HCT116 (cell line): ENCODE measurements at regions not wholly inside any gene's neighbourhood (a gene's known extent, or its start where the extent isn't known, plus 50 kb on each side); places are given as distances from the start of the nearest gene placed in this dataset.

ENCODE experiments used
- ATAC-seq: fragments of 200-7000 bp; cut with Tn5 transposase; 2 replicates; pipeline ENCODE4 v1.9.1; 2020; ENCODE audit warnings: mild to moderate bottlenecking, moderate library complexity
- BruUV-seq: library from RNA; stranded (reverse); fragments of 400-500 nt; replicated peaks from 2 replicates; lab custom pipeline; 2021; lab: Mats Ljungman, UMichigan
- CTCF ChIA-PET: fragments of 300-600 bp; sonication (Branson Sonifier 250); formaldehyde crosslinking; loops from one replicate; lab custom pipeline; 2021; ENCODE audit warnings: antibody characterized with exemption; lab: Charles Lee
- POLR2A ChIA-PET: fragments of 300-600, 350-600 bp; sonication (Branson Sonifier 250); formaldehyde crosslinking; loops from one replicate; lab custom pipeline; 2021; ENCODE audit warnings: antibody characterized with exemption; lab: Charles Lee
- RAD21 ChIA-PET, 2 experiments: fragments of 300-600 bp; sonication (Branson Sonifier 250); formaldehyde crosslinking; loops; one replicate each; lab custom pipeline; 2023; ENCODE audit warnings: low total read pairs in 2 of 2; ENCODE audit not compliant: uncharacterized antibody in 2 of 2, unreplicated experiment in 2 of 2, low non-redundant PET in 1 of 2; lab: Charles Lee
- DNase-seq: peaks from one replicate; pipeline ENCODE4 v3.0.0-alpha.2; 2010; ENCODE audit warnings: low read depth, low spot score
- H2AFZ ChIP-seq: fragments of 200-600 bp; shearing (Covaris generic), sonication (generic); 2 replicates; pipeline ENCODE4 v1.6.1; 2017; ENCODE audit warnings: low read depth, mixed run types, mixed read lengths, antibody characterized with exemption, low read length; ENCODE audit not compliant: poor library complexity, severe bottlenecking
- H3K27ac ChIP-seq: 2 replicates; pipeline ENCODE4 v1.5.1; 2012; ENCODE audit warnings: low read depth, low read length
- H3K27me3 ChIP-seq: fragments of 200-600 bp; sonication (generic); 2 replicates; pipeline ENCODE4 v1.6.1; 2016; ENCODE audit warnings: mixed run types, low read length, mixed read lengths; ENCODE audit not compliant: insufficient read depth
- H3K36me3 ChIP-seq, 2 experiments: fragments of 200-500 bp in 1 of 2; fragments of 200-600 bp in 1 of 2; sonication (Bioruptor generic) in 1 of 2; sonication (generic) in 1 of 2; 2 replicates each; pipeline versions ENCODE4 v1.5.1 to v1.6.1; 2014 to 2016; ENCODE audit warnings: low read length in 2 of 2, inconsistent platforms in 1 of 2, mixed read lengths in 1 of 2, mixed run types in 1 of 2; ENCODE audit not compliant: insufficient read depth in 2 of 2, control insufficient read depth in 1 of 2
- H3K4me1 ChIP-seq, 2 experiments: fragments of 200-600 bp in 1 of 2; sonication (generic) in 1 of 2; 2 replicates each; pipeline versions ENCODE4 v1.5.1 to v1.6.1; 2012 to 2017; ENCODE audit warnings: low read length in 2 of 2, inconsistent platforms in 1 of 2, mild to moderate bottlenecking in 1 of 2, mixed read lengths in 1 of 2, mixed run types in 1 of 2, moderate library complexity in 1 of 2; ENCODE audit not compliant: insufficient read depth in 2 of 2, control insufficient read depth in 1 of 2
- H3K4me2 ChIP-seq: fragments of 200-600 bp; sonication (generic); 2 replicates; pipeline ENCODE4 v1.6.1; 2017; ENCODE audit warnings: mixed run types, low read length, mixed read lengths
- H3K4me3 ChIP-seq, 2 experiments: fragments of 200-600 bp in 1 of 2; sonication (generic) in 1 of 2; replicated peaks in 1 of 2; 2 replicates each; pipeline ENCODE4 v1.5.1; 2011 to 2016; ENCODE audit warnings: low read length in 2 of 2, control low read depth in 1 of 2, low read depth in 1 of 2, mild to moderate bottlenecking in 1 of 2, mixed read lengths in 1 of 2, mixed run types in 1 of 2
- H3K79me2 ChIP-seq: fragments of 200-600 bp; sonication (generic); 2 replicates; pipeline ENCODE4 v1.6.1; 2017; ENCODE audit warnings: mild to moderate bottlenecking, mixed run types, low read length, moderate library complexity, mixed read lengths; ENCODE audit not compliant: insufficient read depth
- H3K9ac ChIP-seq: fragments of 200-600 bp; sonication (generic); 2 replicates; pipeline ENCODE4 v1.6.1; 2016; ENCODE audit warnings: low read length, mixed read lengths
- H3K9me2 ChIP-seq: fragments of 200-600 bp; sonication (generic), shearing (Covaris generic); 2 replicates; pipeline ENCODE4 v1.6.1; 2017; ENCODE audit warnings: mixed run types, mild to moderate bottlenecking, moderate library complexity; ENCODE audit not compliant: insufficient read depth
- H3K9me3 ChIP-seq, 2 experiments: fragments of 200-500 bp in 1 of 2; fragments of 200-600 bp in 1 of 2; sonication (Bioruptor generic) in 1 of 2; sonication (generic) in 1 of 2; 2 replicates each; pipeline ENCODE4 v1.6.1; 2014 to 2017; ENCODE audit warnings: low read length in 2 of 2, mixed read lengths in 2 of 2, inconsistent platforms in 1 of 2, low read depth in 1 of 2, mild to moderate bottlenecking in 1 of 2, mixed run types in 1 of 2, moderate library complexity in 1 of 2; ENCODE audit not compliant: control insufficient read depth in 1 of 2, insufficient read depth in 1 of 2
- H4K20me1 ChIP-seq: fragments of 200-600 bp; sonication (generic), shearing (Covaris generic); 2 replicates; pipeline ENCODE4 v1.6.1; 2017; ENCODE audit warnings: mixed run types, mild to moderate bottlenecking, moderate library complexity; ENCODE audit not compliant: insufficient read depth
- CBX3 ChIP-seq: IDR thresholded peaks from 2 replicates; pipeline ENCODE4 v1.6.1; 2012; ENCODE audit warnings: low read depth
- EGR1 ChIP-seq: IDR thresholded peaks from 2 replicates; pipeline ENCODE4 v1.6.1; 2012; ENCODE audit warnings: low read depth
- ELF1 ChIP-seq: IDR thresholded peaks from 2 replicates; pipeline ENCODE4 v1.6.1; 2012; ENCODE audit warnings: low read depth, borderline replicate concordance
- EZH2phosphoT487 ChIP-seq: fragments of 200-600 bp; IDR thresholded peaks from 2 replicates; pipeline ENCODE4 v1.6.1; 2018; ENCODE audit warnings: antibody characterized with exemption, borderline replicate concordance
- FOSL1 ChIP-seq: IDR thresholded peaks from 2 replicates; pipeline ENCODE4 v1.6.1; 2012; ENCODE audit warnings: low read depth
- POLR2A ChIP-seq: IDR thresholded peaks from 2 replicates; pipeline ENCODE4 v1.7.0; 2011; ENCODE audit warnings: borderline replicate concordance; ENCODE audit not compliant: insufficient read depth, insufficient read length; ENCODE audit errors: extremely low read depth
- POLR2AphosphoS5 ChIP-seq: IDR thresholded peaks from 2 replicates; pipeline ENCODE4 v1.6.1; 2011; ENCODE audit warnings: mild to moderate bottlenecking, low read depth, low read length, moderate library complexity
- RAD21 ChIP-seq: IDR thresholded peaks from 2 replicates; pipeline ENCODE4 v1.6.1; 2012; ENCODE audit warnings: low read depth, mild to moderate bottlenecking
- SIN3A ChIP-seq: IDR thresholded peaks from 2 replicates; pipeline ENCODE4 v1.6.1; 2012; ENCODE audit warnings: low read depth
- SRF ChIP-seq: IDR thresholded peaks from 2 replicates; pipeline ENCODE4 v1.6.1; 2012; ENCODE audit warnings: low read depth
- TCF7L2 ChIP-seq: IDR thresholded peaks from 2 replicates; pipeline ENCODE4 v1.7.0; 2011; ENCODE audit warnings: borderline replicate concordance, inconsistent platforms; ENCODE audit not compliant: insufficient read depth, insufficient read length; ENCODE audit errors: extremely low read depth
- YY1 ChIP-seq: IDR thresholded peaks from 2 replicates; pipeline ENCODE4 v1.6.1; 2011; ENCODE audit warnings: low read length, low read depth, moderate library complexity, mild to moderate bottlenecking; ENCODE audit not compliant: insufficient replicate concordance; ENCODE audit errors: extremely low read depth
- ZFX ChIP-seq: fragments of 450-650 bp; IDR thresholded peaks from 2 replicates; pipeline ENCODE4 v1.6.1; 2017
- intact Hi-C: fragments of 100-400 bp; cut with micrococcal nuclease; formaldehyde crosslinking; loops from 2 replicates; pipeline ENCODE4 v1.10.0; 2022
- TF ChIP-seq, protein P1 (sequence below), 3 experiments: fragments of 200-600 bp in 1 of 3; sonication (generic) in 1 of 3; IDR thresholded peaks in 2 of 3; conservative IDR thresholded peaks in 1 of 3; 2 replicates each; pipeline ENCODE4 v1.5.1; 2012 to 2017; ENCODE audit warnings: low read depth in 2 of 3, low read length in 2 of 3, antibody characterized with exemption in 1 of 3, borderline replicate concordance in 1 of 3, control low read depth in 1 of 3, mild to moderate bottlenecking in 1 of 3, mixed read lengths in 1 of 3, mixed run types in 1 of 3, moderate library complexity in 1 of 3; ENCODE audit not compliant: insufficient read depth in 1 of 3
- TF ChIP-seq, protein P2 (sequence below): IDR thresholded peaks from 2 replicates; pipeline ENCODE4 v1.6.1; 2011; ENCODE audit warnings: mild to moderate bottlenecking, low read length, moderate library complexity; ENCODE audit not compliant: insufficient replicate concordance; ENCODE audit errors: extremely low read depth
- TF ChIP-seq, protein P3 (sequence below): IDR thresholded peaks from 2 replicates; pipeline ENCODE4 v1.6.1; 2012; ENCODE audit warnings: low read depth
- TF ChIP-seq, protein P4 (sequence below): IDR thresholded peaks from 2 replicates; pipeline ENCODE4 v1.6.1; 2012
- TF ChIP-seq, protein P5 (sequence below): IDR thresholded peaks from 2 replicates; pipeline ENCODE4 v1.6.1; 2012

DNA sequence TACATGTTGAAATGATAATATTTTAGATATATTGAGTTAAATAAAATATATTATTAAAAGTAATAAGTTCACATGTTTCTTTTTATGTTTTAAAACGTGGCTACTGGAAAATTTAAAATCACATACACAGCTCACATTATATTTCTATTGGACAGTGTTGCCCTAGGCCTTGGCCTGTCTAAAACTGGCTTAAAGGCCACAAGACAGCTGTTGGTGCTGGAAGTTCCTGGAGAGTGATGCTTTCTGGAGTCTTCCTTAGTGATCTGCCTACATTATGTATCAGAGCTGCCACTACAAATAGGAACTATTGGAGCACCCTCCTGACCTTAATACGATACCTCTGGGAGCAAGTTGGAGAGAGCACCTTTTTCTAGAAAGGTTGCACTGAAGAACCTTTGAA, 254.1 kb upstream of the C2CD4B start:
- H3K36me3 ChIP-seq: no peaks in the 10 kb centered on the region
- H3K79me2 ChIP-seq: no peaks in the 10 kb centered on the region
- RAD21 ChIA-PET: no interaction called here
- ATAC-seq (no peak), DNase-seq (no peak)
- TF ChIP-seq CBX3 (no peak), EGR1 (no peak), ZFX (no peak), RAD21 (no peak), ELF1 (no peak), EZH2phosphoT487 (no peak), SRF (no peak), POLR2A (no peak), FOSL1 (no peak), SIN3A (no peak), POLR2AphosphoS5 (no peak), YY1 (no peak), TCF7L2 (no peak)
- TF ChIP-seq, protein P1, sequence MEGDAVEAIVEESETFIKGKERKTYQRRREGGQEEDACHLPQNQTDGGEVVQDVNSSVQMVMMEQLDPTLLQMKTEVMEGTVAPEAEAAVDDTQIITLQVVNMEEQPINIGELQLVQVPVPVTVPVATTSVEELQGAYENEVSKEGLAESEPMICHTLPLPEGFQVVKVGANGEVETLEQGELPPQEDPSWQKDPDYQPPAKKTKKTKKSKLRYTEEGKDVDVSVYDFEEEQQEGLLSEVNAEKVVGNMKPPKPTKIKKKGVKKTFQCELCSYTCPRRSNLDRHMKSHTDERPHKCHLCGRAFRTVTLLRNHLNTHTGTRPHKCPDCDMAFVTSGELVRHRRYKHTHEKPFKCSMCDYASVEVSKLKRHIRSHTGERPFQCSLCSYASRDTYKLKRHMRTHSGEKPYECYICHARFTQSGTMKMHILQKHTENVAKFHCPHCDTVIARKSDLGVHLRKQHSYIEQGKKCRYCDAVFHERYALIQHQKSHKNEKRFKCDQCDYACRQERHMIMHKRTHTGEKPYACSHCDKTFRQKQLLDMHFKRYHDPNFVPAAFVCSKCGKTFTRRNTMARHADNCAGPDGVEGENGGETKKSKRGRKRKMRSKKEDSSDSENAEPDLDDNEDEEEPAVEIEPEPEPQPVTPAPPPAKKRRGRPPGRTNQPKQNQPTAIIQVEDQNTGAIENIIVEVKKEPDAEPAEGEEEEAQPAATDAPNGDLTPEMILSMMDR (IDR thresholded peaks at IDR 0.05 in 2 of 3, conservative IDR thresholded peaks at IDR 0.05 in 1 of 3; ENCODE audit: borderline replicate concordance in 1 of 3, insufficient read depth in 1 of 3, low read depth in 2 of 3, low read length in 2 of 3): no peak
- TF ChIP-seq, protein P2, sequence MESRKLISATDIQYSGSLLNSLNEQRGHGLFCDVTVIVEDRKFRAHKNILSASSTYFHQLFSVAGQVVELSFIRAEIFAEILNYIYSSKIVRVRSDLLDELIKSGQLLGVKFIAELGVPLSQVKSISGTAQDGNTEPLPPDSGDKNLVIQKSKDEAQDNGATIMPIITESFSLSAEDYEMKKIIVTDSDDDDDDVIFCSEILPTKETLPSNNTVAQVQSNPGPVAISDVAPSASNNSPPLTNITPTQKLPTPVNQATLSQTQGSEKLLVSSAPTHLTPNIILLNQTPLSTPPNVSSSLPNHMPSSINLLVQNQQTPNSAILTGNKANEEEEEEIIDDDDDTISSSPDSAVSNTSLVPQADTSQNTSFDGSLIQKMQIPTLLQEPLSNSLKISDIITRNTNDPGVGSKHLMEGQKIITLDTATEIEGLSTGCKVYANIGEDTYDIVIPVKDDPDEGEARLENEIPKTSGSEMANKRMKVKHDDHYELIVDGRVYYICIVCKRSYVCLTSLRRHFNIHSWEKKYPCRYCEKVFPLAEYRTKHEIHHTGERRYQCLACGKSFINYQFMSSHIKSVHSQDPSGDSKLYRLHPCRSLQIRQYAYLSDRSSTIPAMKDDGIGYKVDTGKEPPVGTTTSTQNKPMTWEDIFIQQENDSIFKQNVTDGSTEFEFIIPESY: no peak
- TF ChIP-seq, protein P3, sequence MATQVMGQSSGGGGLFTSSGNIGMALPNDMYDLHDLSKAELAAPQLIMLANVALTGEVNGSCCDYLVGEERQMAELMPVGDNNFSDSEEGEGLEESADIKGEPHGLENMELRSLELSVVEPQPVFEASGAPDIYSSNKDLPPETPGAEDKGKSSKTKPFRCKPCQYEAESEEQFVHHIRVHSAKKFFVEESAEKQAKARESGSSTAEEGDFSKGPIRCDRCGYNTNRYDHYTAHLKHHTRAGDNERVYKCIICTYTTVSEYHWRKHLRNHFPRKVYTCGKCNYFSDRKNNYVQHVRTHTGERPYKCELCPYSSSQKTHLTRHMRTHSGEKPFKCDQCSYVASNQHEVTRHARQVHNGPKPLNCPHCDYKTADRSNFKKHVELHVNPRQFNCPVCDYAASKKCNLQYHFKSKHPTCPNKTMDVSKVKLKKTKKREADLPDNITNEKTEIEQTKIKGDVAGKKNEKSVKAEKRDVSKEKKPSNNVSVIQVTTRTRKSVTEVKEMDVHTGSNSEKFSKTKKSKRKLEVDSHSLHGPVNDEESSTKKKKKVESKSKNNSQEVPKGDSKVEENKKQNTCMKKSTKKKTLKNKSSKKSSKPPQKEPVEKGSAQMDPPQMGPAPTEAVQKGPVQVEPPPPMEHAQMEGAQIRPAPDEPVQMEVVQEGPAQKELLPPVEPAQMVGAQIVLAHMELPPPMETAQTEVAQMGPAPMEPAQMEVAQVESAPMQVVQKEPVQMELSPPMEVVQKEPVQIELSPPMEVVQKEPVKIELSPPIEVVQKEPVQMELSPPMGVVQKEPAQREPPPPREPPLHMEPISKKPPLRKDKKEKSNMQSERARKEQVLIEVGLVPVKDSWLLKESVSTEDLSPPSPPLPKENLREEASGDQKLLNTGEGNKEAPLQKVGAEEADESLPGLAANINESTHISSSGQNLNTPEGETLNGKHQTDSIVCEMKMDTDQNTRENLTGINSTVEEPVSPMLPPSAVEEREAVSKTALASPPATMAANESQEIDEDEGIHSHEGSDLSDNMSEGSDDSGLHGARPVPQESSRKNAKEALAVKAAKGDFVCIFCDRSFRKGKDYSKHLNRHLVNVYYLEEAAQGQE: no peak
- TF ChIP-seq, protein P4, sequence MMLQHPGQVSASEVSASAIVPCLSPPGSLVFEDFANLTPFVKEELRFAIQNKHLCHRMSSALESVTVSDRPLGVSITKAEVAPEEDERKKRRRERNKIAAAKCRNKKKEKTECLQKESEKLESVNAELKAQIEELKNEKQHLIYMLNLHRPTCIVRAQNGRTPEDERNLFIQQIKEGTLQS: no peak
- TF ChIP-seq, protein P5, sequence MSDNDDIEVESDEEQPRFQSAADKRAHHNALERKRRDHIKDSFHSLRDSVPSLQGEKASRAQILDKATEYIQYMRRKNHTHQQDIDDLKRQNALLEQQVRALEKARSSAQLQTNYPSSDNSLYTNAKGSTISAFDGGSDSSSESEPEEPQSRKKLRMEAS: no peak
- intact Hi-C loops: no loop called here
- no TSS peak for BruUV-seq
- H3K27me3 ChIP-seq: no peaks in the 10 kb centered on the region
- H3K9ac ChIP-seq: no peak overlapping the region
- no peaks in the 10 kb centered on the region for H4K20me1 ChIP-seq
- no peak overlapping the region for H2AFZ ChIP-seq
- CTCF ChIA-PET: no interaction called here
- POLR2A ChIA-PET: no interaction called here
- H3K4me2 ChIP-seq: no peak overlapping the region
- H3K9me3 ChIP-seq: no peaks in the 10 kb centered on the region
- H3K4me3 ChIP-seq: no peak overlapping the region
- no peaks in the 10 kb centered on the region for H3K9me2 ChIP-seq
- no peak overlapping the region for H3K27ac ChIP-seq
- no peaks in the 10 kb centered on the region for H3K4me1 ChIP-seq
